Activated T-helper 1 cell treated with anti-CD3 and anti-CD28 coated beads, Interleukin-2, amount 50 U/mL, for 16 hours (primary cell): ENCODE measurements at regions not wholly inside any gene's neighbourhood (a gene's known extent, or its start where the extent isn't known, plus 50 kb on each side); places are given as distances from the start of the nearest gene placed in this dataset.

ENCODE experiments used
- DNase-seq, 2 donors: peaks; one replicate each; pipeline ENCODE4 v3.0.0-alpha.2; 2020; ENCODE audit warnings: low read depth in 1 of 2, low spot score in 1 of 2

- no peak for DNase-seq
These were observed 87.6 kb upstream of the MBNL2 start for GRCh38 chr13:97134364-97135095.

GRCh38 chr13:97135883-97136282, 86.2 kb upstream of the MBNL2 start:
- DNase-seq: no peak

GRCh38 chr13:97136418-97136817, 85.7 kb upstream of the MBNL2 start:
- no peak for DNase-seq

- DNase-seq: no peak
These were observed 82.4 kb upstream of the MBNL2 start for GRCh38 chr13:97139691-97140090.

GRCh38 chr13:97140131-97140530, 82.0 kb upstream of the MBNL2 start:
- no peak for DNase-seq

GRCh38 chr13:97140611-97141010, 81.5 kb upstream of the MBNL2 start:
- DNase-seq: no peak

- DNase-seq: no peak
These were observed 81.0 kb upstream of the MBNL2 start for GRCh38 chr13:97141097-97141496.

- no peak for DNase-seq
These were observed 80.5 kb upstream of the MBNL2 start for GRCh38 chr13:97141564-97142005.

GRCh38 chr13:97142452-97142851, 79.7 kb upstream of the MBNL2 start:
- DNase-seq: no peak

GRCh38 chr13:97145057-97145456, 77.1 kb upstream of the MBNL2 start:
- DNase-seq: no peak

GRCh38 chr13:97148894-97149293, 73.2 kb upstream of the MBNL2 start:
- DNase-seq: no peak

GRCh38 chr13:97160421-97160820, 61.7 kb upstream of the MBNL2 start:
- no peak for DNase-seq

GRCh38 chr13:97161582-97162231, 60.4 kb upstream of the MBNL2 start:
- no peak for DNase-seq

- DNase-seq: no peak
These were observed 56.4 kb upstream of the MBNL2 start for GRCh38 chr13:97165502-97166425.

GRCh38 chr13:97171136-97171535, 51.0 kb upstream of the MBNL2 start:
- no peak for DNase-seq
